Caco-2 (cell line): ENCODE measurements at regions not wholly inside any gene's neighbourhood (a gene's known extent, or its start where the extent isn't known, plus 50 kb on each side); places are given as distances from the start of the nearest gene placed in this dataset.

Experiments used
- BruUV-seq: library from RNA; stranded (reverse); fragments of 400-500 nt; replicated peaks from 2 replicates; lab custom pipeline; 2021; lab: Mats Ljungman, UMichigan
- CTCF ChIA-PET: fragments of 300-600 bp; sonication (Branson Sonifier 250); formaldehyde crosslinking; loops from one replicate; lab custom pipeline; 2022; ENCODE audit warnings: antibody characterized with exemption; lab: Charles Lee
- POLR2A ChIA-PET: fragments of 300-600 bp; sonication (Branson Sonifier 250); formaldehyde crosslinking; loops from one replicate; lab custom pipeline; 2022; ENCODE audit warnings: antibody characterized with exemption; lab: Charles Lee
- DNase-seq, 2 experiments: peaks; one replicate each; pipeline versions ENCODE4 v3.0.0 to v3.0.0-alpha.2; 2020 to 2022
- H3K27me3 ChIP-seq: replicated peaks from 2 replicates; pipeline ENCODE4 v1.6.0; 2011; ENCODE audit warnings: low read length; ENCODE audit not compliant: control insufficient read depth, insufficient read depth
- H3K36me3 ChIP-seq: 2 replicates; pipeline ENCODE4 v1.5.1; 2011; ENCODE audit warnings: low read length; ENCODE audit not compliant: control insufficient read depth, insufficient read depth
- H3K4me1 ChIP-seq: fragments of 250-450 bp; sonication (Bioruptor Pico); 2 replicates; pipeline ENCODE4 v1.5.1; 2020; ENCODE audit warnings: mild to moderate bottlenecking
- H3K4me3 ChIP-seq: 2 replicates; pipeline ENCODE4 v1.5.1; 2011; ENCODE audit warnings: low read depth, mild to moderate bottlenecking, control low read depth, low read length
- H3K9me3 ChIP-seq: fragments of 250-450 bp; sonication (Bioruptor Pico); 2 replicates; pipeline ENCODE4 v1.5.1; 2020; ENCODE audit warnings: mild to moderate bottlenecking, moderate library complexity
- H3K27ac Mint-ChIP-seq: one replicate; pipeline ENCODE4 v1.8.0; 2022; ENCODE audit warnings: mixed read lengths; ENCODE audit not compliant: unreplicated experiment
- H3K27me3 Mint-ChIP-seq: one replicate; pipeline ENCODE4 v1.8.0; 2022; ENCODE audit warnings: mixed read lengths; ENCODE audit not compliant: insufficient read depth, unreplicated experiment
- H3K36me3 Mint-ChIP-seq: one replicate; pipeline ENCODE4 v1.8.0; 2022; ENCODE audit warnings: mild to moderate bottlenecking, mixed read lengths; ENCODE audit not compliant: insufficient read depth, unreplicated experiment
- H3K4me1 Mint-ChIP-seq: one replicate; pipeline ENCODE4 v1.8.0; 2022; ENCODE audit warnings: low read depth, mixed read lengths; ENCODE audit not compliant: unreplicated experiment
- H3K4me3 Mint-ChIP-seq: one replicate; pipeline ENCODE4 v1.8.0; 2022; ENCODE audit warnings: mild to moderate bottlenecking, moderate library complexity, mixed read lengths; ENCODE audit not compliant: unreplicated experiment
- H3K9me3 Mint-ChIP-seq: one replicate; pipeline ENCODE4 v1.8.0; 2022; ENCODE audit warnings: mixed read lengths; ENCODE audit not compliant: unreplicated experiment
- CTCF ChIP-seq, 2 experiments: fragments of 200-600 bp in 1 of 2; IDR thresholded peaks; 1 replicate in 1 of 2; 2 replicates in 1 of 2; pipeline versions ENCODE4 v1.5.1 to v1.8.0; 2011 to 2022; ENCODE audit warnings: antibody characterized with exemption in 1 of 2, control low read depth in 1 of 2, inconsistent platforms in 1 of 2, low read depth in 1 of 2, low read length in 1 of 2, mild to moderate bottlenecking in 1 of 2, moderate library complexity in 1 of 2; ENCODE audit not compliant: insufficient read depth in 1 of 2, severe bottlenecking in 1 of 2, unreplicated experiment in 1 of 2
- intact Hi-C: fragments of 100-400 bp; cut with micrococcal nuclease; formaldehyde crosslinking; loops from one replicate; pipeline ENCODE4 v1.10.0; 2022; ENCODE audit not compliant: unreplicated experiment

GRCh38 chr21:35852820-35853219 lies 207.5 kb downstream of the SETD4 start:
- Mint-ChIP-seq H3K9me3 (no peaks in the 10 kb centered on the region), H3K27ac (no peak overlapping the region), H3K4me3 (no peak overlapping the region), H3K4me1 (no peaks in the 10 kb centered on the region), H3K36me3 (no peaks in the 10 kb centered on the region), H3K27me3 (peaks cover 9% of the 10 kb centered on the region)
- Histone ChIP-seq H3K36me3 (no peaks in the 10 kb centered on the region), H3K27me3 (no peaks in the 10 kb centered on the region), H3K4me3 (no peak overlapping the region), H3K4me1 (no peaks in the 10 kb centered on the region), H3K9me3 (no peaks in the 10 kb centered on the region)
- ChIA-PET CTCF (no interaction called here), POLR2A (no interaction called here)
- BruUV-seq = no TSS peak
- TF ChIP-seq CTCF (IDR thresholded peaks at IDR 0.05; ENCODE audit: insufficient read depth in 1 of 2, low read depth in 1 of 2, low read length in 1 of 2, severe bottlenecking in 1 of 2, unreplicated experiment in 1 of 2) = no peak
- DNase-seq = no peak
- intact Hi-C loops = no loop called here

- H3K27ac Mint-ChIP-seq = no peak overlapping the region
- ChIA-PET POLR2A (no interaction called here), CTCF (no interaction called here)
- H3K4me1 Mint-ChIP-seq = no peaks in the 10 kb centered on the region
- peaks cover 6% of the 10 kb centered on the region for H3K27me3 Mint-ChIP-seq
- Histone ChIP-seq H3K27me3 (no peaks in the 10 kb centered on the region), H3K36me3 (no peaks in the 10 kb centered on the region), H3K4me3 (no peak overlapping the region), H3K4me1 (no peaks in the 10 kb centered on the region), H3K9me3 (no peaks in the 10 kb centered on the region)
- TF ChIP-seq CTCF (IDR thresholded peaks at IDR 0.05; ENCODE audit: insufficient read depth in 1 of 2, low read depth in 1 of 2, low read length in 1 of 2, severe bottlenecking in 1 of 2, unreplicated experiment in 1 of 2) = no peak
- H3K36me3 Mint-ChIP-seq = no peaks in the 10 kb centered on the region
- H3K4me3 Mint-ChIP-seq = no peak overlapping the region
- intact Hi-C loops = no loop called here
- no TSS peak for BruUV-seq
- H3K9me3 Mint-ChIP-seq = no peaks in the 10 kb centered on the region
- DNase-seq = no peak
Measured at GRCh38 chr21:35850542-35851103, 209.7 kb downstream of the SETD4 start.

- DNase-seq = no peak
- H3K4me3 ChIP-seq = no peak overlapping the region
- no peak overlapping the region for H3K27ac Mint-ChIP-seq
- no peaks in the 10 kb centered on the region for H3K36me3 ChIP-seq
- no peak overlapping the region for H3K4me3 Mint-ChIP-seq
- intact Hi-C loops = no loop called here
- peaks cover 6% of the 10 kb centered on the region for H3K27me3 Mint-ChIP-seq
- no peak for TF ChIP-seq CTCF (IDR thresholded peaks at IDR 0.05; ENCODE audit: insufficient read depth in 1 of 2, low read depth in 1 of 2, low read length in 1 of 2, severe bottlenecking in 1 of 2, unreplicated experiment in 1 of 2)
- no TSS peak for BruUV-seq
- ChIA-PET CTCF (no interaction called here), POLR2A (interaction anchor here (0.6 kb wide), 1 partner anchor 1055 kb away, joined by 8 read pairs; no protein-coding TSS in a partner anchor)
- no peaks in the 10 kb centered on the region for H3K9me3 Mint-ChIP-seq
- H3K9me3 ChIP-seq = no peaks in the 10 kb centered on the region
- H3K27me3 ChIP-seq = no peaks in the 10 kb centered on the region
- H3K4me1 Mint-ChIP-seq = no peaks in the 10 kb centered on the region
- H3K4me1 ChIP-seq = no peaks in the 10 kb centered on the region
- H3K36me3 Mint-ChIP-seq = no peaks in the 10 kb centered on the region
Measured at GRCh38 chr21:35850029-35850428, 210.3 kb downstream of the SETD4 start.
